ENCODE measurements at regions not wholly inside any gene's neighbourhood (a gene's known extent, or its start where the extent isn't known, plus 50 kb on each side); places are given as distances from the start of the nearest gene placed in this dataset.

GRCh38 chr2:145012214-145012670 is 492.3 kb upstream of the ZEB2 start:
- WGBS (ENCODE audit: extremely low coverage, insufficient read length, low lambda C conversion rate): no CpG with 5 or more reads among the region's 4 CpGs
- no peak overlapping the region for H2BK12ac ChIP-seq (ENCODE audit: insufficient read length, low read depth, low read length)

More at GRCh38 chr2:145012214-145012670, 492.3 kb upstream of the ZEB2 start:
- Histone ChIP-seq H3K9me3 (ENCODE audit: control insufficient read depth, low read depth, low read length) (no peaks in the 10 kb centered on the region), H3K79me2 (ENCODE audit: insufficient read depth, low read length) (no peaks in the 10 kb centered on the region), H3K4ac (ENCODE audit: low read depth, low read length) (no peak overlapping the region), H2BK120ac (ENCODE audit: low read depth, low read length, poor library complexity, severe bottlenecking) (no peak overlapping the region), H2BK15ac (ENCODE audit: low read depth, low read length) (no peak overlapping the region), H3K56ac (ENCODE audit: insufficient read length, low read depth, low read length) (no peak overlapping the region), H3K27me3 (ENCODE audit: insufficient read depth, low read length) (no peaks in the 10 kb centered on the region), H4K91ac (ENCODE audit: insufficient read length, low read depth, low read length) (no peak overlapping the region), H3K27ac (ENCODE audit: insufficient read length, low read depth, low read length) (no peak overlapping the region), H2BK20ac (ENCODE audit: low read depth, low read length, poor library complexity, severe bottlenecking) (no peak overlapping the region), H3K14ac (ENCODE audit: insufficient read depth, low read length) (no peak overlapping the region), H3K9ac (ENCODE audit: extremely low read depth, insufficient read length, low read length) (no peak overlapping the region), H3K23ac (ENCODE audit: insufficient read length, low read depth, low read length) (no peak overlapping the region), H3K79me1 (ENCODE audit: insufficient read depth, low read depth, low read length, poor library complexity, severe bottlenecking) (no peaks in the 10 kb centered on the region), H4K8ac (replicated peaks; ENCODE audit: insufficient read length, low read depth, low read length) (no peak overlapping the region), H2AK5ac (ENCODE audit: insufficient read length, low read length) (no peak overlapping the region), H3K23me2 (ENCODE audit: insufficient read length, low read depth, low read length, poor library complexity, severe bottlenecking) (no peaks in the 10 kb centered on the region), H2AFZ (ENCODE audit: low read length) (no peak overlapping the region), H2BK5ac (ENCODE audit: insufficient read length, low read length) (no peak overlapping the region), H3K4me1 (ENCODE audit: insufficient read depth, low read length) (peaks cover 4% of the 10 kb centered on the region; the same call in 1 of the 2 replicates), H3T11ph (ENCODE audit: low read length) (no peak overlapping the region), H3K4me2 (ENCODE audit: insufficient read depth, insufficient read length, low read length) (no peak overlapping the region), H3K18ac (ENCODE audit: insufficient read length, low read depth, low read length) (no peak overlapping the region), H4K5ac (ENCODE audit: insufficient read length, low read depth, low read length) (no peak overlapping the region), H4K20me1 (ENCODE audit: control insufficient read depth, insufficient read depth, insufficient read length) (no peaks in the 10 kb centered on the region)
- no peak for DNase-seq
- no peaks in the 10 kb centered on the region for H3K27me3 Mint-ChIP-seq (ENCODE audit: low read depth)
- H3K36me3 Mint-ChIP-seq (ENCODE audit: insufficient read depth in 1 of 3, low read depth in 3 of 3): no peaks in the 10 kb centered on the region
- H3K4me3 Mint-ChIP-seq: no peak overlapping the region
- TF ChIP-seq CTCF (conservative IDR thresholded peaks at IDR 0.05): no peak
- no peaks in the 10 kb centered on the region; a peak in 2 of 5 replicates for H3K9me3 Mint-ChIP-seq
- H3K4me1 Mint-ChIP-seq: peaks cover 16 to 17% of the 10 kb centered on the region in 2 experiments
- H3K27ac Mint-ChIP-seq: peak overlapping the region in 1 of 3 experiments; percentile 74; a peak in 2 of 7 replicates
